ENCODE measurements at regions not wholly inside any gene's neighbourhood (a gene's known extent, or its start where the extent isn't known, plus 50 kb on each side); places are given as distances from the start of the nearest gene placed in this dataset.

- TF ChIP-seq CTCF (IDR thresholded peaks at IDR 0.05) (no peak), POLR2A (IDR thresholded peaks at IDR 0.05; ENCODE audit: low read depth) (no peak)
Measured at GRCh38 chr4:166435449-166435848, 562.4 kb downstream of the TLL1 start.

Measured in esophagus muscularis mucosa (tissue), 3 donors.